Calu3 (cell line): ENCODE measurements at regions not wholly inside any gene's neighbourhood (a gene's known extent, or its start where the extent isn't known, plus 50 kb on each side); places are given as distances from the start of the nearest gene placed in this dataset.

ENCODE experiments used
- BruUV-seq: library from RNA; stranded (reverse); fragments of 400-500 nt; replicated peaks from 2 replicates; lab custom pipeline; 2021; lab: Mats Ljungman, UMichigan
- CTCF ChIA-PET: fragments of 300-600 bp; sonication (Branson Sonifier 250); formaldehyde crosslinking; loops from one replicate; lab custom pipeline; 2022; ENCODE audit warnings: antibody characterized with exemption; lab: Charles Lee
- DNase-seq: peaks from one replicate; pipeline ENCODE4 v3.0.0; 2022
- H3K27ac Mint-ChIP-seq: one replicate; pipeline ENCODE4 v1.8.0; 2022; ENCODE audit warnings: mixed read lengths; ENCODE audit not compliant: unreplicated experiment
- H3K27me3 Mint-ChIP-seq: one replicate; pipeline ENCODE4 v1.8.0; 2022; ENCODE audit warnings: mixed read lengths; ENCODE audit not compliant: unreplicated experiment
- H3K36me3 Mint-ChIP-seq: one replicate; pipeline ENCODE4 v1.8.0; 2022; ENCODE audit warnings: mild to moderate bottlenecking, moderate library complexity, mixed read lengths; ENCODE audit not compliant: insufficient read depth, unreplicated experiment
- H3K4me1 Mint-ChIP-seq: one replicate; pipeline ENCODE4 v1.8.0; 2022; ENCODE audit warnings: mild to moderate bottlenecking, low read depth, mixed read lengths; ENCODE audit not compliant: unreplicated experiment
- H3K4me3 Mint-ChIP-seq: one replicate; pipeline ENCODE4 v1.8.0; 2022; ENCODE audit warnings: mild to moderate bottlenecking, low read depth, moderate library complexity, mixed read lengths; ENCODE audit not compliant: unreplicated experiment
- H3K9me3 Mint-ChIP-seq: one replicate; pipeline ENCODE4 v1.8.0; 2022; ENCODE audit warnings: low read depth, mixed read lengths; ENCODE audit not compliant: unreplicated experiment
- CTCF ChIP-seq: fragments of 200-600 bp; IDR thresholded peaks from one replicate; pipeline ENCODE4 v1.8.0; 2022; ENCODE audit warnings: antibody characterized with exemption; ENCODE audit not compliant: unreplicated experiment
- intact Hi-C: fragments of 100-400 bp; cut with micrococcal nuclease; formaldehyde crosslinking; loops from one replicate; pipeline ENCODE4 v1.10.0; 2022; ENCODE audit not compliant: unreplicated experiment

- BruUV-seq = no TSS peak
- Mint-ChIP-seq H3K36me3 (no peaks in the 10 kb centered on the region), H3K27ac (no peak overlapping the region), H3K4me3 (no peak overlapping the region), H3K9me3 (no peaks in the 10 kb centered on the region), H3K27me3 (no peaks in the 10 kb centered on the region), H3K4me1 (no peaks in the 10 kb centered on the region)
- intact Hi-C loops = no loop called here
- no peak for DNase-seq
- CTCF ChIA-PET = no interaction called here
- no peak for TF ChIP-seq CTCF
These were observed 821.8 kb upstream of the AGA start for GRCh38 chr4:178264001-178264400.

GRCh38 chr4:178271386-178271785 is 829.1 kb upstream of the AGA start:
- Mint-ChIP-seq H3K27ac (no peak overlapping the region), H3K4me1 (no peaks in the 10 kb centered on the region), H3K4me3 (no peak overlapping the region), H3K9me3 (peaks cover 2% of the 10 kb centered on the region), H3K36me3 (no peaks in the 10 kb centered on the region), H3K27me3 (no peaks in the 10 kb centered on the region)
- intact Hi-C loops = no loop called here
- CTCF ChIA-PET = no interaction called here
- DNase-seq = no peak
- BruUV-seq = no TSS peak
- TF ChIP-seq CTCF = no peak

GRCh38 chr4:178273168-178273567 is 830.9 kb upstream of the AGA start:
- peaks cover 2% of the 10 kb centered on the region for H3K9me3 Mint-ChIP-seq
- no peak for TF ChIP-seq CTCF
- CTCF ChIA-PET = no interaction called here
- H3K27me3 Mint-ChIP-seq = no peaks in the 10 kb centered on the region
- no peaks in the 10 kb centered on the region for H3K4me1 Mint-ChIP-seq
- H3K4me3 Mint-ChIP-seq = no peak overlapping the region
- H3K36me3 Mint-ChIP-seq = no peaks in the 10 kb centered on the region
- H3K27ac Mint-ChIP-seq = no peak overlapping the region
- intact Hi-C loops = no loop called here
- no TSS peak for BruUV-seq
- no peak for DNase-seq

- no peaks in the 10 kb centered on the region for H3K36me3 Mint-ChIP-seq
- H3K4me1 Mint-ChIP-seq = no peaks in the 10 kb centered on the region
- H3K27ac Mint-ChIP-seq = no peak overlapping the region
- no peaks in the 10 kb centered on the region for H3K27me3 Mint-ChIP-seq
- no peak for DNase-seq
- no TSS peak for BruUV-seq
- CTCF ChIA-PET = no interaction called here
- intact Hi-C loops = no loop called here
- TF ChIP-seq CTCF = no peak
- H3K9me3 Mint-ChIP-seq = no peaks in the 10 kb centered on the region
- no peak overlapping the region for H3K4me3 Mint-ChIP-seq
These were observed 833.6 kb upstream of the AGA start for GRCh38 chr4:178275671-178276360.
